ENCODE measurements at regions not wholly inside any gene's neighbourhood (a gene's known extent, or its start where the extent isn't known, plus 50 kb on each side); places are given as distances from the start of the nearest gene placed in this dataset.

GRCh38 chr20:1712634-1713624 is 55.4 kb upstream of the SIRPG start:
- ATAC-seq (ENCODE audit: insufficient read depth, low FRiP score), result no peak
- no peak overlapping the region for H3K4me3 ChIP-seq
- DNase-seq, result no peak
- no peak overlapping the region for H3K9ac ChIP-seq (ENCODE audit: insufficient read depth in 1 of 2, low read length in 2 of 2)
- no peaks in the 10 kb centered on the region for H3K4me1 ChIP-seq (ENCODE audit: control insufficient read depth in 5 of 5, insufficient read depth in 5 of 5, low read length in 5 of 5)
- H3K36me3 ChIP-seq (ENCODE audit: control insufficient read depth in 4 of 4, insufficient read depth in 4 of 4, low read length in 4 of 4), result no peaks in the 10 kb centered on the region
- 86 to 96% methylated on average over 4 of the region's 4 CpGs for WGBS, 2 donors
- H3K9me3 ChIP-seq (ENCODE audit: control insufficient read depth in 4 of 4, insufficient read depth in 3 of 4, low read length in 3 of 4), result peaks cover 0 to 21% (median 0%) of the 10 kb centered on the region in 4 donors
- H3K27me3 ChIP-seq (ENCODE audit: control insufficient read depth in 3 of 3, insufficient read depth in 3 of 3, low read length in 2 of 3), result peaks cover 0 to 2% (median 2%) of the 10 kb centered on the region in 3 donors
- no peak overlapping the region for H3K27ac ChIP-seq (ENCODE audit: low read depth in 1 of 2, low read length in 1 of 2)
- TF ChIP-seq CTCF (IDR thresholded peaks at IDR 0.05; ENCODE audit: control extremely low read depth, extremely low read depth), result no peak

- ATAC-seq (ENCODE audit: insufficient read depth, low FRiP score) (no peak), DNase-seq (peak; percentile 3 to 22 (median 20))
- no peak for TF ChIP-seq CTCF (IDR thresholded peaks at IDR 0.05; ENCODE audit: control extremely low read depth, extremely low read depth)
- WGBS, 2 donors, result 86 to 87% methylated on average over 14 of the region's 14 CpGs
- H3K27ac ChIP-seq (ENCODE audit: low read depth in 1 of 2, low read length in 1 of 2), result no peak overlapping the region
- no peaks in the 10 kb centered on the region for H3K4me1 ChIP-seq (ENCODE audit: control insufficient read depth in 5 of 5, insufficient read depth in 5 of 5, low read length in 5 of 5)
- H3K36me3 ChIP-seq (ENCODE audit: control insufficient read depth in 4 of 4, insufficient read depth in 4 of 4, low read length in 4 of 4), result no peaks in the 10 kb centered on the region
- H3K4me3 ChIP-seq, result no peak overlapping the region
- H3K9me3 ChIP-seq (ENCODE audit: control insufficient read depth in 4 of 4, insufficient read depth in 3 of 4, low read length in 3 of 4), result peaks cover 0 to 23% (median 0%) of the 10 kb centered on the region in 4 donors
- peaks cover 0 to 2% (median 2%) of the 10 kb centered on the region in 3 donors for H3K27me3 ChIP-seq (ENCODE audit: control insufficient read depth in 3 of 3, insufficient read depth in 3 of 3, low read length in 2 of 3)
- H3K9ac ChIP-seq (ENCODE audit: insufficient read depth in 1 of 2, low read length in 2 of 2), result no peak overlapping the region
These were observed 54.4 kb upstream of the SIRPG start for GRCh38 chr20:1711826-1712601.

- no peaks in the 10 kb centered on the region for H3K4me1 ChIP-seq (ENCODE audit: control insufficient read depth in 5 of 5, insufficient read depth in 5 of 5, low read length in 5 of 5)
- H3K4me3 ChIP-seq, result no peak overlapping the region
- no peak for ATAC-seq (ENCODE audit: insufficient read depth, low FRiP score)
- H3K9me3 ChIP-seq (ENCODE audit: control insufficient read depth in 4 of 4, insufficient read depth in 3 of 4, low read length in 3 of 4), result peaks cover 0 to 23% (median 0%) of the 10 kb centered on the region in 4 donors
- no peak for DNase-seq
- 94% methylated on average over 11 of the region's 11 CpGs for WGBS, 2 donors
- H3K27ac ChIP-seq (ENCODE audit: low read depth in 1 of 2, low read length in 1 of 2), result no peak overlapping the region
- TF ChIP-seq CTCF (IDR thresholded peaks at IDR 0.05; ENCODE audit: control extremely low read depth, extremely low read depth), result no peak
- no peak overlapping the region for H3K9ac ChIP-seq (ENCODE audit: insufficient read depth in 1 of 2, low read length in 2 of 2)
- H3K36me3 ChIP-seq (ENCODE audit: control insufficient read depth in 4 of 4, insufficient read depth in 4 of 4, low read length in 4 of 4), result no peaks in the 10 kb centered on the region
- H3K27me3 ChIP-seq (ENCODE audit: control insufficient read depth in 3 of 3, insufficient read depth in 3 of 3, low read length in 2 of 3), result peaks cover 0 to 2% (median 2%) of the 10 kb centered on the region in 3 donors
These were observed 53.7 kb upstream of the SIRPG start for GRCh38 chr20:1711266-1711665.
